GM21786 (cell line): ENCODE measurements at regions not wholly inside any gene's neighbourhood (a gene's known extent, or its start where the extent isn't known, plus 50 kb on each side); places are given as distances from the start of the nearest gene placed in this dataset.
"Not testable (repeated sequence)": the region's sequence is repeated elsewhere in the genome, so short reads cannot be mapped to it uniquely, and the experiment has no call there.

Source experiments
- ATAC-seq: cut with Tn5 transposase; IDR thresholded peaks from one replicate; pipeline ENCODE4 v1.9.1; 2021; ENCODE audit not compliant: unreplicated experiment

DNA sequence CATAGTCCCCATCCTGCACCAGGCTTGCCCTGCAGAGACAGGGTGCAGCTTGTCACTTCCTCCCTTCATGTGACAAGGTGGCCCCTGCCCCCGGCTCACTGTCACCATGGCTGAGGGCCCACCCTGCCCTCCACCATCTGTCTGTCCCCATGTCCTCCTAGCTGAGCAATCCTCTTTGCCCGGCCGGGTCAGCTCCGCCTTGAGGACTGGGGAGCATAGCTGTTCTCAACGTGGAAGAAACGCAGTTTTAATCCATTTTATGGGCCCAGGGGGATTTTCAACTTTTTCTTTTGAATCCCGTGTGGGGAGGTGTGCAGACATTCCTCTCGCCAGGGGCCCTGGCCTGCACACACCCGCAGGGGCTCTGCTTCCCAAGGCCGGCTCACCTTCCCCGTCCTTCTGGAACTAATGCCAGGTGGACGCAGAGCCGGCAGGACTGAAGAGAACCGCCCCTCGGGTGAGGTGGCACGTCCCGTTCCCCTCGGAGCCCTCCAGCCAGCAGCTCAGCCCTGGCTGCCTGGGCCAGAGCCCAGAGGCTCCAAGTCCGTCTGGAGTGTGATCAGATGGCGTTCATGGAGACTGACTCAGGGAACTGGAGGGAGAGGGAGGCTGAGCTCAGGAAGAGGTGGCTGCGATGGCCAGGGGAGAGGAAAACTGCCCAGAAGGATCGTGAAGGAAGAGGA lies 1108.7 kb downstream of the BRD1 start:
- ATAC-seq = no peak

DNA sequence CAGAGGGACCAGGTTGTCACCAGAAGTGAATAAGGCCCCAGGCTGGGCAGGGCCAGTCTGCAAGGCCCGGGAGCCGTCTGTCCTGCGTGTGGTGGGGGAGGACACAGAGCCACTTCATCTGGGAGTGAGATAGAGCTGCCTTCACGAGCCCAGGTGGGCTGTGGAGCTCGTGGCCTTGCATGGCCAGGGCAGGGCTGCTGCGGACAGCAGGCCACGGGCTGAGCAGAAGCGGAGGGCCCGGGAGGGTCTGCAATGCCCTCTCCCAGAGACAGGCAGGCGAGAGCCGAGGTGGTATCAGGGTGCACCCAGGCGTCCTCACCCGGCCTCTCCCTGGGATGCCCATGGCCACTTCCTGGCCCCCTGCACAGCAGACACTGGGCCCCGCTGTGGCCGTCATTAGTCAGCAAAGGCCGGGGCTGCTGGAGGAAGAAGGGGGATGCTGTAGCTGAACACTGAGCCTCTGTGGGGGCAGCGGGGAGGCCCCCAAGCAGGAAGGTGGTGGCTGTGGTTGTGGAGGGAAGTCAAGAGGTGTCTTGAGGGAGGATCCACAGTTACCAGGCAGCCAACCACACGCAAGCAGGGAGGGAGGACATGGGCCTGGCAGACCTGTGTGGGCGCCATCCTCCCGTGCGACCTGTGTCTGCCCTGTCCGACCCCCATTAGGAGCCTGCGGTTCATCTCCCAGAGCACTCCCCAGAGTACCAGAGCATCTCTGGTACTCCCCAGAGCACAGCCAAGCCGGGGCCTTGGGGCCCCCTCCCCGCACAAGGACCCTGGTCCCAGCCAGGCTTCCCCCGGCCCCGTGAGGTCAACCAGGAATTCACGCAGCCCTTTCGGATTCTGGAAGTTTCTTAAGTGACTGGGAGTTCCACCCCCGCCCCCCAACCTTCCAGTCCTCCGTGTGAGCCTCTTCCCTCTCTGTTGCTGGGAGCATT lies 1109.5 kb downstream of the BRD1 start:
- ATAC-seq = no peak

DNA sequence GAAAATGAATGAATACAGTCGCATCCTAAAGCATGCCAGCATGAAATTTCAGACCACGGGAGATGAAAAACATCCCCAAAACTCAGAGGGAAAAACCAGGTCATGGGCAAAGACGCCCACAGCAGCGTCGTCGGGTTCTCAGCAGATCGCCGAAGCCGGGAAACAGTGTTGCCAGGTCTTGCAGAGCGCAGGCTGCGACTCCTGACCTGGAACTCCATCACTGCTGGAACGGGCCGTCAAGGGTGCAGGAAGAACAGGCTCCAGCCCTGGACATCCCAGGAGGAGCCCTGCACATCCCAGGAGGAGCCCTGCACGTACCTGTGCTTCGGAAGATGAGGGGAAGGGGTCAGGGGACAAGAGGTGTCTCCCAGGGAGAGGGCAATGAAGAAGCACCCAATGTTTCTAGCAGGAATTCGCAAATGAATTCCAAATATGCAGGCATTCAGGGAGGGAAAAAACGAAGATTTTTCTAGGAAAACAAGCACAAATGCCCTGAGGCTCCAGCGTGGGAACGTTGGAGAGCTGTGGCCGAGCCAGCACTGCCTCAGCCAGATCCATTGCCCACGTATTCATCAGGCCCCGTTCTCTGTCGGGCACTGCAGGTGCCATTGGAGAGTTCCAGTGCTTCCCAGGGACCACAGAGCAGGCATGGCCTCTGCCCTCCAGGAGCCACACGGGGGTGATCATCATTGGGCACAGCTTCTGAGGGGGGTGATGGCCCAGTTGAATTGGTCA lies 1110.4 kb downstream of the BRD1 start:
- ATAC-seq = no peak

DNA sequence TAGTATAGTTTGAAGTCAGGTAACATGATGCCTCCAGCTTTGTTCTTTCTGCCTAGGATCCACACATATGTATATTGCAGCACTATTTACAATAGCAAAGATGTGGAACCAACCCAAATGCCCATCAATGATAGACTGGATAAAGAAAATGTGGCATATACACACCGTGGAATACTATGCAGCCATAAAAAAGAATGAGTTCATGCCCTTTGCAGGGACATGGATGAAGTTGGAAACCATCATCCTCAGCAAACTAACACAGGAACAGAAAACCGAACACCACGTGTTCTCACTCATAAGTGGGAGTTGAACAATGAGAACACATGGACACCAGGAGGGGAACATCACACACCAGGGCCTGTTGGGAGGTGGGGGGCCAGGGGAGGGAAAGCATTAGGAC lies 1111.5 kb downstream of the BRD1 start:
- ATAC-seq = not testable (repeated sequence)

DNA sequence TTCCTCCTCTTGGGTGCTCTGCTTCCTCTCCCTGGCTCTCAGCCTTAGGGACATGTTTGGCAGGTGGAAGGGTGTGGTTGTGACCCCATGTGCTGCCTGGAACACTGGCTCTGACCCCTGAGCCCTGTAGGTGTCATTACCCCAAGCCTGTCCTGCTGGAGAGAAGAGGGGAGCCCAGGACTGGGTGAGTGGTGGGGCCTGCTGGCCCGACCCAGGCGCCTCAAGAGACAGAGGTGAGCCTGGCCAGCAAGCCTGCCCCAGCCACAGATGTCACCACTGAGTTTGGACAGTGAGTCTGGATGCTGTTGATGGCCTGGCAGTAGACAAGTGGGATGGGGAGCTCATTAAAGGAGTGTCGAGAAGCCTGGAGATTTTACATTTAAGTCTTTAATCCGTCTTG lies 1112.2 kb downstream of the BRD1 start:
- no peak for ATAC-seq

DNA sequence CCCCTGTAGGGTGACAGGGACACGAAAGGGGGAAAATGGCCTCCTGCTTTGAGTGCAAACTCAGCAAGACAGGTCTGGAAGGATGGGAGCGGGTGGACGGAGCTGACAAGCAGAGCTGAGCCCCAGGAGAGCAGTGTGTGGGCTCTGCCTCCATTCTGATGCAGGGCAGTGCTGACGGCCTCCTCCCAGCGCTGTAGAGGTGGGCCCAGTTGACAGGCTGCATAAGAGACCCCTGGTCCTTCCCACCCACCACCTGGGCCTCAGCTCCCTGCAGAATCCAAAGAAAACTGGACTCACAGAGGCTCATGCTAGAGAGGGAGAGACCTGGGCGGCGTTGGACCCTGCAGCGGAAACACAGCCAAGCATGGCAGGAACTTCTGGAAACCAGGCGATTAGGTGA lies 1113.4 kb downstream of the BRD1 start:
- no peak for ATAC-seq

DNA sequence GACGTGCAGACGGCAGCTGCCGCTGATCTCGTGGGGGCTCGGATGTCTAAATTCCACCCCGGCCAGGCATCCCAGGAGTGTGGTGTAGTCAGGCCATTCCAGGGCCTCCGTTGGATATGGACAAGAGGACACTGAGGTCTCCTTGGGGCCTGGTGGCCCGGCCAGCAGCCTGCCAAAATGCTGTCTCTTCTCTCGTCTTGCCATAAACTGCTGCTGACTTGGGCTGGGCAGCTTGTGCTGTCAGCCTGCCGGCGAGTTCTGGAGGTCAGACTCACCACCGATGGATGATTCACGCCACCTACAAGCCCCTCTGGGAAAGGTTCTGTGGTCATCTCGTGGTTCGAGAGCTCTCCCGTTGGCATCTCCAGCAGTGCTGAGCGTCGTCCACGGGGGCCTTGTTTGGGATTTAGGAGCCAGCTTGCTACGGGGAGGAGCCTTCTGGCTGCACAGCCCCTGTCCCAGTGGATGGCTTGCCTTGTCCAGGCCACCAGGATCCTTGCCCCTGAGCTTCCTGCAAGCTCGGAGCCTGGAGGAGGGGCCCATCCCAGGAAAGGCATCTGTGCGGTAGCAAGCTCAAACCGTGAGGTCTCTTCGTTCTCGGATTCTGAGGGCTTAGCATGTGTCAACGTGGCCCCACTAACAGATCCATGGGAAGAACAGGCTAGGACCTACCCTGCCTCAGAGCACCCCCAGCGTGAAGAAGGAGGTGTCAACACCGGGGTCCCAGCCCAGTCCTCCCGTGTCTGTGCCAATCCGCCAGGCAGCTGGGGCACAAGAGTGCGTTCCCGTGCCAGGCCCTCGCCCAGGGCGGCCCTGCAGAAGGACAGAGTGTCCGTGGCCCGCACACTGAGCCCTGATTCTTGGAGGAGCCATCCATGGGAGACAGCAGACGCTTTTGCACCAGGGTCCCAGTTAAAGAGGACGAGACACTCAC lies 1114.1 kb downstream of the BRD1 start:
- ATAC-seq = no peak

DNA sequence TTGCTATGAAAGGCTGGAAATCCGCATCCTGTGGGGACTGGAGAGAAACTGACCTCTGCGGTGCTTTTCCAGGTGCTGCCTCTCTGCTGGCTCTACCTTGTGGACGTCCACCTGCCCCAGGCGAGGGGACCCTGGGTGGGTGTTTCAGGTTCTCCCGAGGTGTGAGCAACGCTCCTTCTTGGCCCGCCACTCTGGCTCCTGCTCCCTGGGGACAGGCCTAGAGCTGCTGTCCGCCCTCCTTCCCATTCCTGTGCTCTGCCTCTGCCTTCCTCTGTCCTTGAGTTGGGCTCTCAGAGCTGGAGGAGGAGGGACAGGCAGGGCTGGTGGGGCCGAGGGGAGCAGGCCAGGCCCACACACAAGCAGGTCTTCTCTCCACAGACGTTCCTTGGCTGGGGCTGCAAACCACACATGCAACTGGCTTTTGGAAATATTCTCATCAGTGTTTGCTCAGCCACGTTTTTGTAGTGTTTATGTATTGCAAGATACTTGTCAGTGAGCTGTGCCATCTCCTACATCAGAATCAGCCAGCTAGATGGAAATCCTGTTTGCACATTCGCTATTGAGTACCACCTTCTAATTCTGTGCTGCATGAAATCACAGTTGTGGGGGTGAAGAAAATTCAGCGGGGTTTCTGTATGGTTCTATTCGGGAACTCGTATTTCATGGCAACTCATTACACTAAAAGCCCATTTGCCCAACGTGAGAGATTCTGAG lies 1115.0 kb downstream of the BRD1 start:
- ATAC-seq = no peak

DNA sequence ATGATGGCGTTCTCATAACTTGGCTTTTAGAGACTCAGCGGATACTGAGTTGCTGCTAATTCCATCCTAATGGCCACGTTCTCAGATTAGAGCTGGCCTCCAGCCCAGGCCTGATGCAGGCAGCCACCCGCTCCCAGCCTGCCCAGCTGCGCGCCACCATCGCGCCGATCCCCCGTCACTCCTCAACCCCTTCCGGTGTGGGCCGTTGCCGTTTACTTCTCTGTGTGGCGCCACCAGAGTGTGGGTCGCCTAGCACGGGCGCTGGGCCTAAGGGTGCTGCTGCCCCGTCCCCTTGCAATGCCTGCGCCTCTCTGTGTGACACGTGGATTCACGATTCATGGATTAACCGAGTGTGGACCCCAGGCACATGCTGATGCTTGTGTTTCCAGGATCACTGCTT lies 1116.0 kb downstream of the BRD1 start:
- ATAC-seq = no peak

DNA sequence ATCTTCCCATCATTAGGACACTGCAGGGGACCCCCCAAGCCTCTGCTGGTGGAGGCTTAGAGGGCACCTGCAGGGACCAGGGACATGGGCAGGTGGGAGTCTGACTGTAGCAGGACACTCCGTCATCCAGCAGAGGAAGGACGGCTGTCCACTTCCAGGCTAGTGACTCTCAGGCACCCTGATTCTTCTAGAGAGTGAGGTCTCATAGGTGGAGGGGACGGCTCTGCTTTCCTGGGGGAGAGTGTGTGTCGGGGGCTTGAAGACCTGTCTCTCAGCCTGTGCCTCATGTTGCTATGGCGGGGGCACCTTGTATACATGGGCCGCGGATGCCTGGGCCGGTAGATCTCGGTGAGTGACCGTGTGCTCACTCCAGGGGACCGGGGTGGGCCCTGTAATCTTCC lies 1116.6 kb downstream of the BRD1 start:
- no peak for ATAC-seq

DNA sequence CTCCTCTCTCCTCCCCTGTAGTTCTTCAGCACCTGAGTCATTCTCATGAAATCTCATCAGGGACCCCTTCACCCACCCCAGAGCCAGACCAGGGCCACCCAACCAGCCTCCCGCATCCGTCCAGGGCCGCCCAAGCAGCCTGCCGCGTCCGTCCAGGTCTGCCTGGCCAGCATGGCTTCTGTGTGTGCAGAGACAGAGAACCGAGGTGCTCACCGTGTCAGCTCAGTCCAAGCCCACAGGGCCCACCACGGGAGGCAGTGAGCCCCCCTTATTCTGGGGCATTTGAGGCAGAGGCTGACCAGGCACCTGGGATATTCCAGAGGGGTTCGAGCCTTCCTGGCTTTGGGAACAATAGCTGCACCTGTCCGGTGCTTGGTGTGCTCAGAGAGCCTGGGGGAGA lies 1117.3 kb downstream of the BRD1 start:
- ATAC-seq = no peak

DNA sequence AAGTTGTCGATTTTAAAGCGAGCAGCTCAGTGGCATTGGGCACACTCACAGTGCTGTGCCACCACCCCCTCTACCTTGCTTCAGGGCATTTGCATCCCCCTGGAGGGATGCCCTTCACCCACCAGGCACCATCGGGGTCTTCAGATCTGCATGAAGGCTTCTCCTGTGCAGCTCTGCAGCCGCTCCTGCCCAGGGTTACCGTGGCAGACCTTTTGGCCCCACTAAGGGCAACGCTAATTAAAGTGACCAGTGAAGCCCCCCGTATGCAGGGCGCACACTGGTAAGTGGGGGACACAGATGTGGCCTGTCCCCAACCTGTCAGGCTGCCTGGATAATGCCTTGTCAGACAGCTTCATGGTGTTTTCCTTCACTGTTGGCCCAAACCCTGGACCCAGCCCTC lies 1117.7 kb downstream of the BRD1 start:
- no peak for ATAC-seq

DNA sequence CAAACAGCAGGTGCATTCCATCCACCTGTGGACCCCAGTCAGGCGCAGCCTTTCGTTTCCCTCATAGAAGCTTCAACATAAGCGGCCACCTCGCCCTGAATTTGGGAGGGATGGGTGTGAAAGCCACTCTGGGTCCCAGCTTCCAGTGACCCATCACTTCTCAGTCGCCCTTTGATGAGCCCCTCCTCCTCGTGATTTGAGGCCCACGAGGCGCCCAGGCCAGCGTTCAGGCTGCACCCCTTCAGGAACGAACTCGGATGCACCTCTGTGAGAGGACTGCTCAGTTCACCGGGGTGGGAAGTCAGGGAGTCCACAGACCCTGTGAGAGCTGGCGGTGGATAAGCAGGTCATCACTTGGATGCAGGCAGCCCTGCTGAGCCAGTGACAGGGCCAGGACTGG lies 1118.2 kb downstream of the BRD1 start:
- no peak for ATAC-seq

DNA sequence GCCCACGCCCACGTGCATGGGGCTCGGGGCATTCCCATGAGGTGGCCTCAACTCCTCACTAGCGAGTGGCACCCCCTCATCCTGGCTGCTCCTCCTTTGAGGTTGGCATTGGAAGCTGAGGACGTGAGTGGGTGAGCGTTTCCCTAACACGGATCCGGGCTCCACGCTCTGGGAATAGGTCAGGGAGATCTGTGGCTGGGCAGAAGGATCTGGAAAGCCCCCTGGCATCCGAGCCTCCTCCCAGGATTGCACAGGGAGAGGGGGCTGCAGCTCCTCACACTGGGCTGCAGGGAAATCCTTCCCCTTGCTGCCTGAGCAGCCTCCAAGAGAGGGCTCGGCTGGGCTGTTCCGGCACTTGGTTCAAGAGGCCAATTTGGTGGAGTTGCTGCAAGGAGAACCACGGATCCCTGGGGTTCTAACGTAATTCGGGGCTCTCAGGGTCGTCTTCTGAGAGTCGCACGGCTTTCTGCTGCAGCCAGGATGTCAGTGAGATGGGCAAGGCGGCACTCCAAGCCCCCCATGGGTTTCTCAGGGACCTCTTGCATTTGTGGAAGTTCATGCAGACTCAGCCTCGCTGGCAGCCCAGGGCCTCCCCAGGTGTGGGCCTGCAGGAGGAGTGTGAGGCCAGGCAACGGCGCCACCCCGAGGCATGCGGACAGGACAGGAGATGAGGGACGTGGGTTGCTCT lies 1119.0 kb downstream of the BRD1 start:
- ATAC-seq = no peak

DNA sequence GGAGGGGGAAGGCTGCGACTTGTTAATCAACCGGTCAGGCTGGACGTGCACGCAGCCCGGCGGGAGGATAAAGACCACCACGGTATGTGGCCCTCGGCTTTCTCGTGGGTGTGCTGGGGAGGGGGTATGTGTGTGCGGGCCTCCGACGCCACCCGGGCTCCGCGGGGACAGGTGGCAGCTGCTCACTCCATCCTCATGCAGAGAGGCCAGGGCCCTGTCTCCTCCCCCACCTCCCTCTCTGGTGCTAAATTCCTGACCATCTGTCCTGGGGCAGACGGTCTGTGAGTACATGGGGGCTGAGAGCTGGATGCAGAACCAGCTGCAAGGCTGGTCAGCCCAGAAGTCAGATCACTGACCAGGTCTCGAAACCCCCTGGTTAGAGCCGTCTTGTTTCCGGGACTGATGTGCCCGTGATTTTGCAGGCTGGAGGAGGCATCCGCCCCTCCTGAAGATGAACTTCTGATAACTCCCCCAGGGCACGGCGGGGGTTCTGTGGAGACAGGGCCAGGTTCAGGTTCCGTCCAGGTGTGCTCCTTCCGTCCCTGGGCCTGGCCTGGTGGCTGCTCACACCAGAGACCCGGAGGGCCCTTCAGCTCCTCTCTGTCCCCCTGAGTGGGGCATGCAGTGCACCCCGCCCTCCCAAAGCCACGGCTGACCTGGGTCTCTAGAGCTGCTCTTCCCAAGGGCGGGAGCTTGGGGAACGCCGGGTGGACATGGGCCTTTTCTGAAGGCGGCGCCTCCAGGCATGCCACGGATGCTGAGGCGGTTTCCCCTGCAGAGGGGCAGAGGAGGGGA lies 1119.7 kb downstream of the BRD1 start:
- no peak for ATAC-seq

DNA sequence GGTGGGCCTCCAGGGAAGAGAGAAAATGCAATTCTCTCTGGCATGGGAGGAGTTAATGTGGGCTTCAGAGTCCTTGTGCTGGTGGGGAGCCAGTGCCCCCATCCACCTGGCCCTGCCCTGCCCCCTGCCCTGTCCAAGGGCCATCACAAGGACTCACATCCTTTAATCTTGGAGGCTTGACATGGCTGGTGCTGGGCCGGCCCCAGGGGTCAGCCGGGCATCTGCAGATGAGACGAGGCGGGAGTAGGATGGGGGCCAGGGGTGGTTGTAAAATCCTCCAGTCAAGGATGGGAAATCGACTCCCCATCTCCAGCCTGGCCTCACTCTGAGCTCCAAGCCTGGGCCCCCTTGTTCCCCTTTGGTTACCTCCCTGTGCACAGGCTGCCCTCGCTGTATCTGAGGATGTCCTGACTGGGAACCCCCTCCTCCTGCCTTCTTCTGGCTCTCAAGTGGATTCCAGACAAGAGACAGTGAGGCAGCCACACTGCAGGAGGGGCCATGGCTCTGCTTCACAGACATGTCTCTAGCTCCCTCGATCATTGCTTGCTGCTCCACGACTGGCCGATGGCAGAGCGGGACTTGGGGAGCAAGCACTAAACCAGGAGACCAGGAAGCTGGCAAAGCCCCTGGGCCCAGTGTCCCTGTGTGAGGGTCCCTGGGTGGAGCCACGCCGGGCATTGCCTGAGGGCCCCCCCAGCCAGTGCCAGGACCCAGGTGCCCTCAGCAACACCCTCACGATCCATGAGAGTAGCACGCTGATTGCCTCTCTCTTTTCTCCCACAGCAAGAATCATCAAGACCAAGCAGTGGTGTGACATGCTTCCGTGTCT lies 1120.5 kb downstream of the BRD1 start:
- no peak for ATAC-seq

DNA sequence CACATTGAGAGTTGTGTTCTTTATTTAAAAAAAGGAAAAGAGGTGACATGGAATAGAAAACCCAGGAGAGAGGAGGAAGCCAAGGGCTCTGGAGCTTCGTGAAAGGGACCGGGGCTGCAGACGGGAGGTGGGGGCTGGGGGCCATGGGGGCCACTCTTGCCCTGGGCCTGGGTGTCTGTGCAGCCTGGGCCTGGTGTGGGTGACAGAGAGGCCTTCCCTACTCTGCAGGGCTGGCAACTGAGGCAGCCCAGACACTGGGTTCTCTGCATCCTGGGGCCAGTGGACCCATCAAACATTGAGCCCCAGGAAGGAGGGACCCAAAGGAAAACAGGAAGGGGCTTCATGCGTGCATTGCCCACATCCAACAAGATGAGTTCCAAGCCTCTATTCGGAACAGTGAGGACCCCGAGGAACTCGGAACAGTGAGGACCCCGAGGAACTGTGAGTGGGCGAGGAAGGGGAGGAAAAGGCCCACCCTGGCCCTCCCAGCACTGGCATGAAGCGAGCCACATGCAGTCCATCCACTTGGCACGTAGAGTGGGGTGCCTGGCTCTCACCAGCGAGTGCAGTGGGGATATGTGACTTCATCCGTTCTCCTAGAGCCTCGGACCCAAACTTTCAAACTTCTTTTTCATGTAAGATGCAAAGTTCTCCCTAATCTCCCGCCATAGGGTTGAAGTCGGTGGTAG lies 1121.6 kb downstream of the BRD1 start:
- no peak for ATAC-seq
